ENCODE measurements at regions not wholly inside any gene's neighbourhood (a gene's known extent, or its start where the extent isn't known, plus 50 kb on each side); places are given as distances from the start of the nearest gene placed in this dataset.

GRCh38 chr22:25511725-25512124, 52.8 kb upstream of the GRK3 start:
- TF ChIP-seq CTCF (IDR thresholded peaks at IDR 0.05; ENCODE audit: poor library complexity, severe bottlenecking) = no peak
- no peak for TF ChIP-seq EP300 (conservative IDR thresholded peaks at IDR 0.05; ENCODE audit: poor library complexity, severe bottlenecking)
- TF ChIP-seq MXI1 (conservative IDR thresholded peaks at IDR 0.05; ENCODE audit: poor library complexity, severe bottlenecking) = no peak
- no peak for TF ChIP-seq EZH2 (IDR thresholded peaks at IDR 0.05; ENCODE audit: borderline replicate concordance, insufficient read depth, low read length, poor library complexity, severe bottlenecking)
- no peak for TF ChIP-seq SMC3 (conservative IDR thresholded peaks at IDR 0.05; ENCODE audit: poor library complexity)
- TF ChIP-seq, protein P1, sequence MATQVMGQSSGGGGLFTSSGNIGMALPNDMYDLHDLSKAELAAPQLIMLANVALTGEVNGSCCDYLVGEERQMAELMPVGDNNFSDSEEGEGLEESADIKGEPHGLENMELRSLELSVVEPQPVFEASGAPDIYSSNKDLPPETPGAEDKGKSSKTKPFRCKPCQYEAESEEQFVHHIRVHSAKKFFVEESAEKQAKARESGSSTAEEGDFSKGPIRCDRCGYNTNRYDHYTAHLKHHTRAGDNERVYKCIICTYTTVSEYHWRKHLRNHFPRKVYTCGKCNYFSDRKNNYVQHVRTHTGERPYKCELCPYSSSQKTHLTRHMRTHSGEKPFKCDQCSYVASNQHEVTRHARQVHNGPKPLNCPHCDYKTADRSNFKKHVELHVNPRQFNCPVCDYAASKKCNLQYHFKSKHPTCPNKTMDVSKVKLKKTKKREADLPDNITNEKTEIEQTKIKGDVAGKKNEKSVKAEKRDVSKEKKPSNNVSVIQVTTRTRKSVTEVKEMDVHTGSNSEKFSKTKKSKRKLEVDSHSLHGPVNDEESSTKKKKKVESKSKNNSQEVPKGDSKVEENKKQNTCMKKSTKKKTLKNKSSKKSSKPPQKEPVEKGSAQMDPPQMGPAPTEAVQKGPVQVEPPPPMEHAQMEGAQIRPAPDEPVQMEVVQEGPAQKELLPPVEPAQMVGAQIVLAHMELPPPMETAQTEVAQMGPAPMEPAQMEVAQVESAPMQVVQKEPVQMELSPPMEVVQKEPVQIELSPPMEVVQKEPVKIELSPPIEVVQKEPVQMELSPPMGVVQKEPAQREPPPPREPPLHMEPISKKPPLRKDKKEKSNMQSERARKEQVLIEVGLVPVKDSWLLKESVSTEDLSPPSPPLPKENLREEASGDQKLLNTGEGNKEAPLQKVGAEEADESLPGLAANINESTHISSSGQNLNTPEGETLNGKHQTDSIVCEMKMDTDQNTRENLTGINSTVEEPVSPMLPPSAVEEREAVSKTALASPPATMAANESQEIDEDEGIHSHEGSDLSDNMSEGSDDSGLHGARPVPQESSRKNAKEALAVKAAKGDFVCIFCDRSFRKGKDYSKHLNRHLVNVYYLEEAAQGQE (IDR thresholded peaks at IDR 0.05; ENCODE audit: borderline replicate concordance) = no peak
- TF ChIP-seq POLR2AphosphoS5 (IDR thresholded peaks at IDR 0.05) = no peak
- TF ChIP-seq TAF1 (IDR thresholded peaks at IDR 0.05; ENCODE audit: low read depth) = no peak
